ENCODE measurements at regions not wholly inside any gene's neighbourhood (a gene's known extent, or its start where the extent isn't known, plus 50 kb on each side); places are given as distances from the start of the nearest gene placed in this dataset.

DNA sequence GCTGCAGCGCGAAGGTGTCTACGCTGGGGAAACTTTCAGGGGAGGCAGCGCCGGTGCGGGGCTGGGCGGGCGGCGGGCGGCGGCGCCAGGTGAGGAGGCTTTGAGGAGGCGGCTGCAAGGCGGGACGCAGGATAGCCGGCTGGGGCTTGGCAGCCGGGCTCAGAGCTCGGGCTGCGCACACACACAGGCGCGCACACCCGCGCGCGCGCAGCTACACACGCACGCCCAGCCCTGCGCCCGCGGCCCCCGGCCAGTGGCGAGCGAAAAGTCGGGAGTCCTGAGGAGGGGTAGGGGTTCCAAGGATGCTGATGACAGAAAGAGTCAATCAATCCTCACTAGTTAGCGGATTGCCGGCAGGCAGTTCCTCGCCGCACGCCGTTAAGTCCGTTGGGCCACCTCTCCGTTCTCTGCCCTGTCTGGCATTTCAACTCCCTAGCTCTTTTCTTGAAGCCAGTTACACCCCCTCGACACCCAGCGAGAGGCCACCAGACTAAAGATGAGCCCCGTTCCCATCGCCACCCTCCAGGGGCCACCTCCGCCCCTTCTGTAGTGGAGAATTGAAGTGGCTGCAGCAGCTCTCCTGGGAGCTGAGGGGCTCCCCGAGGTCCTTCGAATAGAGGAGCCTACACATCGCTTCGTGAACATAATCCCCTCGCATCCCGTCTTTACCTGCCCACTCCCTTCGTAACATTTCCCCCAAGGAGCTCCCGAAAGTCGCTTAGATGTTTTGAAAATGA, 1640.3 kb upstream of the C9orf72 start, which contains the start of gene LINGO2:
LINGO2 (minus strand) TSS at position 185 of the 737 bp plus-strand sequence.
- Histone ChIP-seq H3K36me3 (no peaks in the 10 kb centered on the region), H3K4me1 (peaks cover 13% of the 10 kb centered on the region in 2 donors), H3K27me3 (peaks cover 64 to 81% of the 10 kb centered on the region in 2 donors), H3K27ac (no peak within 1 kb of the TSS), H3K9me3 (no peaks in the 10 kb centered on the region), H3K4me3 (peak within 1 kb of the TSS; percentile 17 to 24)
- DNase-seq (peak in 1 of 4 donors; percentile 67), ATAC-seq (peak; percentile 53)
- TF ChIP-seq, protein P1, sequence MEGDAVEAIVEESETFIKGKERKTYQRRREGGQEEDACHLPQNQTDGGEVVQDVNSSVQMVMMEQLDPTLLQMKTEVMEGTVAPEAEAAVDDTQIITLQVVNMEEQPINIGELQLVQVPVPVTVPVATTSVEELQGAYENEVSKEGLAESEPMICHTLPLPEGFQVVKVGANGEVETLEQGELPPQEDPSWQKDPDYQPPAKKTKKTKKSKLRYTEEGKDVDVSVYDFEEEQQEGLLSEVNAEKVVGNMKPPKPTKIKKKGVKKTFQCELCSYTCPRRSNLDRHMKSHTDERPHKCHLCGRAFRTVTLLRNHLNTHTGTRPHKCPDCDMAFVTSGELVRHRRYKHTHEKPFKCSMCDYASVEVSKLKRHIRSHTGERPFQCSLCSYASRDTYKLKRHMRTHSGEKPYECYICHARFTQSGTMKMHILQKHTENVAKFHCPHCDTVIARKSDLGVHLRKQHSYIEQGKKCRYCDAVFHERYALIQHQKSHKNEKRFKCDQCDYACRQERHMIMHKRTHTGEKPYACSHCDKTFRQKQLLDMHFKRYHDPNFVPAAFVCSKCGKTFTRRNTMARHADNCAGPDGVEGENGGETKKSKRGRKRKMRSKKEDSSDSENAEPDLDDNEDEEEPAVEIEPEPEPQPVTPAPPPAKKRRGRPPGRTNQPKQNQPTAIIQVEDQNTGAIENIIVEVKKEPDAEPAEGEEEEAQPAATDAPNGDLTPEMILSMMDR (IDR thresholded peaks at IDR 0.05): no peak
- intact Hi-C loops (cut with DNase I): no loop called here

DNA sequence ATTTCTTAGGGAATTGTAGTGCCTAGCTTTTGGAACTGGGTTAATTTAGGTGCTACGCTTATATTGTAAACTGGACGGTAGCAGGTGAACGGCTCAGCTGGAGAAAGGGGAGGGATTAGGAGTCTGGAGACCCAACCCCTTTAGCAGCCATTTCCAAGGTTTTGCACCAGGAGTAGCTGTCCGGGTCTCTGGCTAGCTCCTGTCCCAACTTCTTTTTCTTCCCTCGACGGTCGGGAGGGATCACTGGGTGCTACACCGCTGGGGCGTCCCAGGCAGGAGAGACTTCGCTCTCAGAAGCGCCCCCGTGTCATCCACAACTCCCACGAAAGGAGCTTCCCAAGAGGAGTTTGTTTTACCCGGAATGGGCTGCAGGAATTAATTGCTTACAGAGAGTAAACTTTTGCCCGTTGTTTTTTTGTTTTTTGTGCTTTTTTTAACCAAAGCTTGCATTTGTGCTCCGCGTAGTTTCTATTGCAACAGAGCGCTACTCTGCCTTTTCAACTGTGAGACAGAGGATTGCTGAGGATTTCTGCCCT, 1640.9 kb upstream of the C9orf72 start:
- Histone ChIP-seq H3K4me1 (peaks cover 13% of the 10 kb centered on the region in 2 donors), H3K27me3 (peaks cover 60 to 79% of the 10 kb centered on the region in 2 donors), H3K36me3 (no peaks in the 10 kb centered on the region), H3K27ac (no peak overlapping the region), H3K9me3 (no peaks in the 10 kb centered on the region), H3K4me3 (no peak overlapping the region)
- intact Hi-C loops (cut with DNase I): no loop called here
- peak; percentile 73 for ATAC-seq
- TF ChIP-seq, protein P1 (IDR thresholded peaks at IDR 0.05): no peak
- DNase-seq: no peak

DNA sequence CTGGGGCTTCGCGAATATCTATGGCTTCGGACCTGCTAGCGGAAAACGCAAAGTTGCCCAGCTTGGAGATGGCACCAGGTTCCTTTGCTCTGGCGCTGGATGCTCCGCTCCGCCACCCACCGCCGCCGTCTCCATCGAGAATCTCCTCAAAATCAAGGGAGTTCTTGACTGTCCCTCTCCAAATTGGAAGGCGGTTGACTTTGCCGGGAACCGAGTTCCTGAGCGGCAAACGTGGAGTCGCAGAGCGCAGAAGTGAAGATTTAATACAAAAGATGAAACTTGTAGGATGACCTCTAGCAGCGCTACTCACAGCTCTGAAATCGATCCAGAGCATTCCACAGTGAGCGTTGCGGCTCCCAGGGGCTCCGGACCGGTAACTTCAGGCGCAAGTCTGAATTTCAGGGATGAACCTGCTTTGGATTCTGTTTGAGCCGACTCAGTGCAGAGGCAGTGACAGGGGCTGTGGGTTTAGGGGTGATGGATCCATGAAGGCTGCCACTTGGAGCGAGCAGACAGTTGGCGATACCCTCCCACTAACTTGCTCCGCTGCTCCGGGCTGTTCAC, 1641.5 kb upstream of the C9orf72 start:
- Histone ChIP-seq H3K4me1 (peaks cover 13% of the 10 kb centered on the region in 2 donors), H3K4me3 (no peak overlapping the region), H3K36me3 (no peaks in the 10 kb centered on the region), H3K27me3 (peaks cover 60 to 74% of the 10 kb centered on the region in 2 donors), H3K9me3 (no peaks in the 10 kb centered on the region), H3K27ac (no peak overlapping the region)
- TF ChIP-seq, protein P1 (IDR thresholded peaks at IDR 0.05): no peak
- intact Hi-C loops (cut with DNase I): no loop called here
- DNase-seq: peak in 1 of 4 donors; percentile 58
- ATAC-seq: no peak

DNA sequence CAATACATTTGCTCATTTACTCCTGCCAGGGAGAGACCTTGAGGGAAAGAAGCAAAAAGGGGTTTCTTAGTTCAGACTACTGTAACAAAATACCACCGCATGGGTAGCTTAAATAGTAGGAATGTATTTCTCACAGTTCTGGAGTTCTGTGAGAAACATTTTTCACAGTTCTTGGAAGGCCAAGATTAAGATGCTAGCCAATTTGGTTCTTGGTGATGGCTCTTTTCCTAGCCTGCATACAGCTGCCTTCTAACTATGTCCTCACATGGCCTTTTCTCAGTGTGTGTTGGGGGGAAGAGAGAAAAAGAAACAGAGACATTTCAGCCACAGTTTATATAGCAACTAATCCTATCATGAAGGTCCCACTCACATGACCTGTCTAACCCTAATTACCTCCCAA, 1644.7 kb upstream of the C9orf72 start:
- intact Hi-C loops (cut with DNase I): no loop called here
- Histone ChIP-seq H3K36me3 (no peaks in the 10 kb centered on the region), H3K4me3 (no peak overlapping the region), H3K9me3 (no peaks in the 10 kb centered on the region), H3K27me3 (peaks cover 32 to 46% of the 10 kb centered on the region in 2 donors), H3K4me1 (peaks cover 5 to 7% of the 10 kb centered on the region in 2 donors), H3K27ac (no peak overlapping the region)
- TF ChIP-seq, protein P1 (IDR thresholded peaks at IDR 0.05): no peak
- ATAC-seq: no peak
- no peak for DNase-seq

DNA sequence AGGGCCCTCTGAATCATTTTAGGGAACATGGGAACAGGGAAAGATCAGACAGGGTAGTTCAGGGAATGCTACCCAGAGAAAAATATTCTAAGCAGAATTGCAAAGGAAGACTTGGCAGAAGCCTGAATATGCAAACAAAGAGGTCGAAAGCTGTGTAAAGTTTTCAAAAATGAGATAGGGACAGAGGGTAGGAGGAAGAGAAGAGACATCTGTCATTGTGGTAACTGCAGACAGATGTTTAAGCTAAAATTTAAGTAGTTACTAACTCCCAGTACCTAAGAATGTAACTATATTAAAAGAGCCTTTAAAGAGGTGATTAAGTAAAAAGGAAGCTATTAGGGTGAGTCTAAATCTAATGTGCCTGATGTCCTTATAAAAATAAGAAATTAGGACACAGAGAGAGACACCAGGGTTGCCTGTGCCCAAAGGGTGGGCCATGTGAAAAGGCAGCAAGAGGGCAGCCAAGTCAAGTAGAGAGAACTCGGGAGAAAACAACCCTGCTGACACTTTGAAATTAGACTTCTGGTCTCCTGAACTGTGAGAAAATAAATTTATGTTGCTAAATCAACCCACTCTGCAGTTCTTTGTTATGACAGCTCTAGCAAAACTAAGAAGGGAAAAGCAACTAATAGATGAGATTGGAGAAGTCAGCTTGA, 1647.4 kb upstream of the C9orf72 start:
- H3K27ac ChIP-seq: no peak overlapping the region

More for the DNA sequence above, 1647.4 kb upstream of the C9orf72 start:
- Histone ChIP-seq H3K36me3 (no peaks in the 10 kb centered on the region), H3K27me3 (peaks cover 4 to 19% of the 10 kb centered on the region in 2 donors), H3K4me3 (no peak overlapping the region), H3K9me3 (no peaks in the 10 kb centered on the region), H3K4me1 (no peaks in the 10 kb centered on the region)
- ATAC-seq: no peak
- no peak for DNase-seq
- intact Hi-C loops (cut with DNase I): no loop called here
- TF ChIP-seq, protein P1 (IDR thresholded peaks at IDR 0.05): no peak
